HG03025 (cell line): ENCODE measurements at regions not wholly inside any gene's neighbourhood (a gene's known extent, or its start where the extent isn't known, plus 50 kb on each side); places are given as distances from the start of the nearest gene placed in this dataset.
A peak's percentile ranks its signal among the peaks of the same experiment; 100 is the strongest.

ENCODE experiments used
- ATAC-seq: cut with Tn5 transposase; IDR thresholded peaks from one replicate; pipeline ENCODE4 v1.9.1; 2021; ENCODE audit warnings: mild to moderate bottlenecking, moderate library complexity; ENCODE audit not compliant: unreplicated experiment, low FRiP score

DNA sequence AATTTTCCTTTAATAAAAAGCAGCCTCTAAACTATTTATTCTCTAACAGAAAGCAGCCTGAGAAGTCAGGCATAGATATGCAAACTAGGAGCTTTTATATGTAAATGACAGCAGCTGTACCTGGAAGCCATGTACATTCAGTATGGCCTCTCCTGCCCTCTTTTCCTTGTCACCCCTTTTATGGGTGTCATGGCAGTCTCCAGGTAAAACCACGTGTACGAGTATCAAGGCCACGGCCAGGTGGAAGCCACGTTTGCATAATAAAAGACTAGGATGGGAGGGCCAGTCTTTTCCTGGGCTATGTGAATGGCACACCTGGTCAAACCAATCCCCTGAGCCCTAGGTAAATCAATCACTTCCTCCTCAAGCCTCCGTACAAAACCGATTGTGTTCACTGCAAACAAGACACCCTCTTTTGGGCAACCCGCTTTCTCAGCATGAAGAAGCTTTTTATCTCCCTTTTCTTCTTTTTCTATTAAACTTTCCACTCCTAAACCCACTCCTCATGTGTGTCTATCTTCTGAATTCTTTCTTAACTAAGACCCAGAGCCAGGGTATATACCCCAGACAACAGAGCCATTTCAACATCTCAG lies 419.5 kb upstream of the CTNND2 start:
- ATAC-seq = no peak

DNA sequence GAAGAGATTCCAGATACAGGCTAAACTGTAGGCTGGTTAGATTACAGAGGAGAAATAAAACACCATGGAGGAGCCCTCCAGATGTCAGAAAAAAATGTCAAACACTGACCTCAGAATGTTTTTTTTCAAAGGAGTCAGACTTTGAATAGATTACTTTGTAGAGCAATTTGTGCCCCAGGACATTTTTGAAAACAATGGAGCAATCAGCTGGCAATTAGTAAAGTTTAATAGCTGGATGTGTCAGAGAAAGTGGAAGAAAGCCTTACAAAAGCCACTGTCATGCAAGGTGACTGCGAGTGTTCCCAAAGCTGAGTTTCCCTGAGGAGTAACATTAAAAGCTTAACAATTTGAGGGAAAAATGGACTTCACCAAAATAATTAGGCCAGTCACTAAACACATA lies 417.8 kb upstream of the CTNND2 start:
- ATAC-seq = no peak

DNA sequence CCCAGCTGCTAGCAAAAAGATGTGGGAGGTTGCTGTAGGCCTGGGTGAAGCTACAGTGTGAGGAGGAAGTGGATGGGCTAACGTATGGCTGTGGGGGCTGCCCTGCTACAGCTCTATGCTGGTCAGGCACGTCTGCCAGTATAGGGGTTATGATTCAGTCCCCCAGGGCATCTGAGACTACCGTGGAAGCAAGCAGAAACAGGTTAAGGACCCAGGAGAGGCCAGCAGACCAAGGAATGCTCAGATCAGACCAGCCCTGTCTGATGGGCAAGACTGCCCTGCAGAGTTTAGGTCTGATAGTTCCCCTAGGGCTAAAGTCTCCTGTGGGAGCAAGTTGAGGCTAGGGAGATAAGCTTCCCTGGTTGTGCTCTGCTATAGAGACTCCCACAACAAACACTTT lies 416.1 kb upstream of the CTNND2 start:
- no peak for ATAC-seq

DNA sequence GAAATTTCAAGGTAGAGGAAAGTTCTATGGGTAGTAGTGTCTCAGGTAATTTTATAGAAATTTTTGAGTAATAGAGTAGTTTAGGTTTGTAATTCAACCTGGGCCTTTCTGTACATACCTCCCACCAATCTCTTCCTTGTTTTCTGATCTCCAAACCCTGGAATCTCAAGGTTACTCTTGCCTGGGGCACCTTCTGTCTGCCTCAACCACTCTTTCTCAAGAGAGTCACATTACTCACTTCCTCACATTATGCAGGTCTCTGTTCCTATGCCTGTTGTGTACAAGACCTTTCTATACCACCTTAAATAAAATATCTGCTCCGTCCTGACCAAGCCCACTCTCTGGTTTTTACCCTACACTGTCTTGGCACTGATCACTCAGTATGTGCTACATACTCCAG lies 412.6 kb upstream of the CTNND2 start:
- no peak for ATAC-seq

DNA sequence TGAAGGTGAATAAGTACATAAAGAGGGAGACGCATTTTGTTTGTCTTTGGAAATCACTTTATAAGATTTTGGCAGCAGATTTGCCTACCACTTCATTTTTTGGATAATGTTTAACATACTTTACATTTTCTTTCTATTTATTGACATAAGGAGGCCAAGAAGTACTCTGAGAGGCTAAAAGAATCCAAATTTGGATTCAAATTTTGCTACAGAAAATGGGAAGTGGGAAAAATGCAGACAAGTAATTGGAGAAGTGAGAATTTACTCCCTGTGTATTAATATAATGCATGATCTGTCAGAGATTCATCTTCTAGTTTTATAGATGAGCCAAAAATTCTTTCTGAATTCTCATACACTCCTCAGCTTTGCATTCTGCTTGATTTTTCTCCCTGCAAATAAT lies 411.2 kb upstream of the CTNND2 start:
- ATAC-seq = no peak

DNA sequence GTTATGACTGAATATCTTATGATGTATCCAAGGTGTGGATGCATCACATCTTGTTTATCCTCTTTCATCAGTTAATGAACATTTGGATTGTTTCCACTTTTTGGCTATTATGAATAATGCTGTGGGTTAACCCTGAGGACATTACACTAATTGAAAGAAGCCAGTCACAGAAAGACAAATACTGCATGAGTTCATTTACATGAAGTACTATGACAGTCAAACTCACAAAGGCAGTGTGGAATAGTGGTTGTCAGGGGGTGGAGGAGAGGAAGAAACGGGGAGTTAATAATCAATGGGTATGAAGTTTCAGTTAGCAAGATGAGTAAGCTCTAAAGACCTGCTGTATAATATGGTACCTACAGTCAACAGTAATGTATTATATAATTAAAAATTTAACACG lies 409.4 kb upstream of the CTNND2 start:
- ATAC-seq = no peak

DNA sequence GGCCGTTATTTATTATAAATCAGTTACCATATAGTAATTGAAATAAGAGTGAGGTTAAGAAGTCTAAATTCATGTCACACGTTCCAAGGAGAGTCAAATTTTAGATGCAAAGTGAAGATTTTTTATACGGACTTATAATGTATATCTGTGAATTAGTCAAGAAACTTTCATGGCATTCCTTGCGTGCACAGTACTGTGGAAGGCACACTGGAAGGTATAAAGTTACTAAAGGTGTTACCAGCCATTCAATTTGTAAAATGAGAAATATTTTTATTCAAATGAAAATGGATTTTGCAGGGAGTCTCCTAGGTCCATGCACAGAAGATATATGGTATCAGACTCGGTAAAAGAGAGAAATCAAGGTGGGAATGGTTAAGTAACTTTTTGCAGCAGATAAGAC lies 408.1 kb upstream of the CTNND2 start:
- ATAC-seq = no peak

DNA sequence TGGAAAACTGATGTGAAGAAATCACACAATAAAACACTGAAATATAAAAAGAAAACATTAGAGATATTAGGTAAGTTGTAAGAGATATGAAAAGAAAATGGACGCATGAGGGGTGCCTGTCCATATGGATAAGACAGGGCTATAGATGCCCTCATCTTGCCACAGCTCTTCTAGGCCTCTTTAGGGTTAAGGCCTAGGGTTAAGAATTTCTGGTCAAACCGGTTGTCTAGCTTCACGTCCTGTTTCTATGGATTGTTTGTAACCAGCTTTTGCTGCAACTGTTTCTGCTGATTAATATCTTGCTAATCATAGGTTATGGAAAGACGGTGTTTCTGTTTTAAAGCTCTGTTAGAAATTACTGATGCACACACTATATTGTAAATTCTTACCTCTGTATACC lies 389.9 kb upstream of the CTNND2 start:
- ATAC-seq = no peak

DNA sequence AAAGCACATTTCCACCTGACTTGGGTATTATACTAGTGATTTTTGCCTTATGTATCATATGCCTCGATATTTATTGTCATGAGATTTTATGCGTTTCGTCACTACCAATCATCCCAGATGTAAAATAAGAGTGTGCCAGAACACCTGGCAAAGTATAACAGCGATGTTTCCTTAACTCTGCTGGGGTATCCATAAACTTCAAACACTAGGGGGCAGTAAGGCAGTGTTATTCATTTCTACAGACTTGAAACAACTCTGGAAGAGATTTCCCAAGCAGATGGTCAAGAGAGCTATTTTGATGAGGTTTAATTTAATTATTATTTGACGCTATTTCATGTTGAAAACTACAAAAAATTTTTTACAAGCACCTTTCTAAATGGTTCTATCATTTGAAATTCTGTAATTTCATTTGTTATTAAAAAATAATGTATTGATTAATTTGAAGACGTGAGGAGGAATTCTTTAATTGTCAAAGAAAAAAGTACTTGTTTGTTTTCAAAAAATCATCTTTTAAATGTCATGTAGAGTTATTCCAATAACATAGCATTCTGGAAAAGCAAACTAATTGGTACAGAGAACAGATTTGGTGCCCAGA lies 388.5 kb upstream of the CTNND2 start:
- no peak for ATAC-seq

DNA sequence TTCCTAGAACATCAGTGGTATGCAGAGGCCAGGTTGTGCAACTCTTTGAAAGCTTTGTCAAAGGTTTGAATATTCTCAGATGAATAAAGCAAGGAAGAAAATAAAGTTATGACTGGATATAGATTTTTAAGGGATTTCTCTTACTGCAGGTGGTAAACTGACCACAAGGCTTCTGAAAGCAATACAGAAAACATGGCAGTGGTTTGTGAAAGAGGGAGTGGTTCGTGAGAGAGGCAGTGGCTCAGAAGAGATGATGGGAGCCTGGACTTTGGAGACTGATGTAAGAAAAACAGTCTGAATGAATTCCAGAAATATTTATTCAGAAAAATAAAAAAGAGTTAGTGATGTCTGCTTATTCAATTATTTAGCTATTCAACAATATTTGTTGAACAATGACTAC lies 380.4 kb upstream of the CTNND2 start:
- ATAC-seq = no peak

DNA sequence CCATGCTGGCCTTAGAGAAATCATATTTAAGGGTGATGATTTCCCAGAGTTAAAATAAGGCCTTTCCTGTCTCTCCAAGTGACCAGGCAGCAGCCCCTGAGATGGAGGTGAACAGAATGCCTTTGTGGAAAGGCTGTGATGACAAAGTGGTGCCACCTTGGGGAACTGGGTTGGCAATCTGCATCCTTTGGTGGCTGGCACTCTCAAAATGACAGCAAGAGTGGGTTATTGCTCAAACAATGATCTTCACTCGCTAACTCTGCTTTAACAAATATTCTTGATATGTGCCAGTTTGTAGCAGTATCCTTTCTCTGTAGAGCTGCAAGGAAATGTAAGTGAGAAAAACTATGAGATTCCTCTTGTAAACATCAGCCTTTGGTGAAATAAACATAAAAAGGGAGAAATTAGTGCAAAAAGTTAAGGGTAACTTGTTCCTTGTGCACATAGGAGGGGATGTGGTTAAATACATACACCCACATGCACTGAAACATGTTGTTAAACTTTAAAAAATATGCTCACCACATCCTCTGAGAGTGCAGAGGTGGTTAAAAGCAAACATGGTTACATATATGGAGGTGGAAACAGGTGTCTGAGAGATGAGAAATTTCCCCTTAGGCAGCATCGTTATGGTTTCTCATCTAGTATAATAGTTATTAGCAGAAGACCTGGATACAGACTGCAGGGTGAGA lies 373.4 kb upstream of the CTNND2 start:
- peak; percentile 89 for ATAC-seq

DNA sequence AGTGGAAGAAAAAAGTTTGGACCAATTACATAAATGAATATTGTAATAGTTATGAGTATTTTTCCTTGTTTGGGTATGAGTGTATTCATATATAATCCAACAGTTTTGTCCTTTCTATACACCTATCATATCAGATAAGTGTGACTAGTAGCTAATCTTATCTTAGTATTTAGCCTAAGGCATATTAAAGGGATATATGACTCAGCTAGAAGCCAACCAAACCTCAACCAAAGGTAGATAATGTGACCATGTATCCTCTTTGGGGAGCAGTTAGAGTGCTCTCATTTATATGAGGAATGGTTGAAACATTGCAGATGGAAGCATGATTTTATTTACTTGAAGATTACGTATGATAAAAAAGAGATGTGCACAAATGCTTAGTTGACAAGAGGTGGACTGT lies 370.0 kb upstream of the CTNND2 start:
- ATAC-seq = no peak

DNA sequence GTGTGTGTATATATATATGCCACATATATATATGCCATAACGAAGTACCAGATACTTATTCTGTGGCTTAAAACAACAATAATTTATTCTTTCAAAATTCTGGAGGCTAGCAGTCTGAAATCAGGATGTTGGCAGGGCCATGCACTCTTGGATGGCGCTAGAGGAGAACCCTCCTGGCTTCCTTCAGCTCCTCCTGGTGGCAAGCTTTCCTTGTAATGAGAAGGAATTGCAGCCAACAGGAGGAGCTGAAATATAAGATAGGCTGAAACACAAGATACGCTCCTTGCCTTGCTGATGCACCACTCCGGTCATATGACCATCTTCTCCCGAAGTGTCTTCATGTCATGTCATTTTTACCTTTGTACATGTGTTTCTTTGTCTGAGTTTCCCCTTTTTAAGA lies 368.1 kb upstream of the CTNND2 start:
- ATAC-seq = no peak

DNA sequence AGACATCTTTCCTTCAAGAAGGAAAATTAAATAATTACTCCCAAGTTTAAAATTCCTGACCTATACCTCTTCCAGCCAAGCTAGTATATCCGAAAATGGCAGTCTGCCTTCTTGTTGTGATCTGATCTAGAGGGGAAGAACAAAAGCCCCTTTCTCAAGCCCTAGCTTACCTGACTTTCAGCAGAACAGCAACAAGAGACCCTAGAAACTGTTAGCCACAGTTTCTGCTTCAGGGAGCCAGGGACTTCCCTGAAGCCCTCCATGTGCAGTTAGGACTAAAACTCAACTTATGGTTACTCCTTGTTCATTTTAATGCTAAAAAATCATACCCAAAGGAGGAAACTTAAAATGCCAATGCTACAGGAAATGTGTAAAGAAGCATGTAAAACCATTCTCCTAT lies 366.7 kb upstream of the CTNND2 start:
- no peak for ATAC-seq

DNA sequence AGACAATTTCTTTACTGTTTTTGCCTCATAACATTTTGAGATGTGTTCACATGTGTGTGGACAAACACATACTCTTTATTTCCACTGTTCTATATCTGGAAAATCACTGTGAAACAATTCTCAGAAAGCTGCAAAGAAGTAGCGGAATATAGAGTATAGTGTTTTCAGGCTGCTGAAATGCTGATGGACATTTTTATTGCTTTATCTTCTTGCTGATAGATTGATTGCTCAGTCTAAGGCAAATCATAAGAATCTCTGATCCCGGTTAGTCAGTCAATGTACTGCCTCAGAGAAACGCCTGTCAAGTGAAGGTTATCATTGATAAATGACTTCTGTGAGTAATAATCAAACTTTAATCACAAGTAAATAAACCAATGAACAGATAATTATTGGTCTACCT lies 364.9 kb upstream of the CTNND2 start:
- ATAC-seq = no peak

DNA sequence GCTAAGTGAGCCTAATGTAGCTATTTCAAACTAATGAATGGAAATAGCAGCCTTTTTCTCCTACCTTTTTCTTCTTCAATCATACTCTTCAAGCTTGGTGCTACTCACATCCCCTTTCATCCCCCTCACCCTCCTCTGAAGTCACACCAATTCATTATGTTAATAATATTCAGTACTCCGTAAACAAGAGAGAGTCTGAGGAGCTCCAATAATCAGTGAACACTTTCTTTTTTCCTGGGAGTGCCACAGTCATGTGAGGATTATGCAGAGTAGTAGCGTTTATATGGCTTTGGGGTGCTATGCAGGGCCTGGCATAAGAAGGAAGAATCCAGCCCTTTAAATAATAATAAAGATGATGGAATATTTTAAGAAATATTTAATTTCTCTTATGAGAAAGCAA lies 354.3 kb upstream of the CTNND2 start:
- no peak for ATAC-seq

DNA sequence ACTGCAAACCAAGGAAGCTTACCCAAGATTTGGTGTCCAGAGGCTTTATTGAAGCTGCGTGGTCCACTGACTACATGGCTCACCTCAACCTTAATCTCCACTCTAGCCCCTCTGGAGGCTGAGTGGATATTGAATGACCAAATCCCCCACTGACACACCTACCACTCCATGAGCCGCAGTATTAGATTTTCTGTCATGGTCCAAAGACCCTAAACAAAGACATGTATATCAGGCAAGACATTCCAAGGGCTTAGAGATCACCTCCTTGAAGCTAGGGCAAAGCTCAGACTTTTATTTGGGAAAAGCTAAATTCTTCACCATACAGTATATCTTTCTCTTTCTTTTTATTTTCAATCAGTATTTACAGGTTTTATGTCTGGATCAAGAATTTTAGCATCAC lies 346.2 kb upstream of the CTNND2 start:
- ATAC-seq = no peak

DNA sequence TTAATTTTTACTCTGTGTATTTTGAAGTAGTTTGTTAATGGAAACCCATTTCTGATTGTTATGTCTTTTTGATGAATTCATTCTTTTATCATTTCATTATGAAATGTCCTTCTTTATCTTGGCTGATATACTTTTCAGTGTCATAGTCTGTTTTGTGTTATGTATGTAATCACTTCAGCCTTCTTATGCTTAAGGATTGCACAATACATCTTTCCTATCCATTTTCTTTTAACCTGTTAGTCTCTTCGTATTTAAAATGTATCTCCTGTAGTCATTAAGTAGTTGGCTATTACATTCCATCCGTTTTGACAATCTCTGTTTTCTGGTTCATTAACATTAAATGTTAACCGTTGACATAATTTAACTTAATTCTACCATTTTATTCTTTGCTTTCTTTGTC lies 344.6 kb upstream of the CTNND2 start:
- no peak for ATAC-seq

DNA sequence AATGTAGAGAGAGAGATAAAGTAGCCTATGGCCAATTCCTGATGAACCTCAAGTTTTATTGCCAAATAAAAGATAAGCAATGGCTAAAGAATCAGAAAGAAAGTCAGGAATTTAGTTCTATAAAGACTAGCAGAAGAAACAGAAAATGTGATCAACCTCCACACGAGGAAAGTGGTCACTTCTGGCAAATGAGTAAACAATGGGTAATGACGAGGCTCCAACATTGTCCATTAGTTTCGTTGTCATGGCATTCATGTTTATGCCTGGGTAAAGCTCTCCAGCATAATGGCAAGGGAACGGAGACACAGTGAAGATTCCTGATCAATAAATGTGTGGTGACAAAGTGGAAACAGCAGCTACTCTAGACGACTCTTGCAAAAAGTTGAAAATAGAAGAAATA lies 341.8 kb upstream of the CTNND2 start:
- ATAC-seq = no peak

DNA sequence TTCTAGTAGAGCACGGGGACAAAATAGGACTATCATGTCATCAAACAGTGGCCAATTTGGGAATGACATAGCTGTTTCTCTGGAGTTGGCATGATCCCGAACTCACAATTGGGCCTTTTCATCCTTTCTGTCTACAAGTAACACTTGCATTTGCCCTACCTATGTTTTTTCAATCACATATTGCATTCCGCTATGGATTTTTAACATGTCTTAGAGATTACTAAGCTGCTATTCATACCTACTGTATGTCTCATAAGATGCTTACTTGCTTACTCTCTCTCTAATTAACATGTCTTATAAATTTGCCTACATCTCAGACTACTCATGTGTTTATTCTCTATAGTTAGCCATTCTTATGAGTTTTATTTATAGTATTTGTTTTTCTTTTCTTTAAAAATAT lies 341.2 kb upstream of the CTNND2 start:
- no peak for ATAC-seq

DNA sequence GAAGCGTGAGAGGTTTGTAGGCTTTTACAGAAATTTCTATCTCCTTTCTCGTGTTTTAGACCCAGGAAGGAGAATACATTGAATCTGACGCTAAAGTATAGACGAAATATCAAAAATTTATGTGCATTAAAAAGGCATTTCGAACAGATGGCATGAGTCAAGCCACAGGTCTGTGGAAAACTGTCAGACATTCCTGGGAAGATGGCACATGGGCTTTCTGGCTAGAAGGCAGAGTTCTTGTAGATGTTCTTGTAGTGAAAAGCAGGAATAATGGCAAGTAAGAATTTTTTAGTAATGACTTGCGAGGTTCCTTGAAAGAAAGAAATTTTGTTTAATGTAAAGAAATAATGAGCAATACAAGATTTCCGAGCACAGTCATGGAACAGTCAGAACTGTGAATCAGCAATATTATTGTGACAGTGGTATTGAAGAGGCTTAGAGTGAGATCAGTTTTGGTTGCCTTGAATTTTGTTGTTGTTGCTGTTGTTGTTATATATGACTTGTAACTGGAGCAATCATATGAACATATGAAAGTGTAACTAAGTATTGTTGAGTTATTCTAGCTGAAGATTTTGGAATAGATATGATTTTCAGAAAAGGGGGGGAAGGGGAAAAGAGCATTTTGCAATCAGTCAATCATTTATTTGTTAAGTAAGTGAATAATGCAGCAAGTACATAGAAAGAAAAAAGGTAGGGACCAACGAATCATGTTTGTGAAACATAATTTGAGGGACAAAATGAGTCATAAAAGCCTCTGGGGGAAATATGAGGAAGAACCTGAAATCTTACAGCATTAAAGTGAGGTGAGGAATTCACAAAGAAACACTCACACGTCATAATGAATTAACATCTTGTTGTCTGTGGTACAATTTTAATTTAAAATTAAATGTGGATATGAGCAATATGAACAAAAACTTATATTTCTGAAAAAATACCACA lies 339.0 kb upstream of the CTNND2 start:
- no peak for ATAC-seq
